Neural cell (in vitro differentiated cells): ENCODE measurements at regions not wholly inside any gene's neighbourhood (a gene's known extent, or its start where the extent isn't known, plus 50 kb on each side); places are given as distances from the start of the nearest gene placed in this dataset.

ENCODE experiments used
- EP300 ChIP-seq: fragments of 450-650 bp; conservative IDR thresholded peaks from 2 replicates; pipeline ENCODE4 v1.6.1; 2014; ENCODE audit warnings: antibody characterized with exemption, mild to moderate bottlenecking, moderate library complexity; ENCODE audit not compliant: poor library complexity, severe bottlenecking
- EZH2 ChIP-seq: fragments of 200-600, 300-800 bp; shearing (Covaris generic), sonication (generic); IDR thresholded peaks from 2 replicates; pipeline ENCODE4 v1.6.1; 2014; ENCODE audit warnings: antibody characterized with exemption, low read length, borderline replicate concordance, mild to moderate bottlenecking; ENCODE audit not compliant: insufficient read depth, poor library complexity, severe bottlenecking
- MXI1 ChIP-seq: fragments of 450-650 bp; conservative IDR thresholded peaks from 2 replicates; pipeline ENCODE4 v1.6.1; 2014; ENCODE audit warnings: antibody characterized with exemption, mild to moderate bottlenecking; ENCODE audit not compliant: poor library complexity, severe bottlenecking
- POLR2AphosphoS5 ChIP-seq: IDR thresholded peaks from 2 replicates; pipeline ENCODE4 v1.6.1; 2012
- RAD21 ChIP-seq: fragments of 450-650 bp; conservative IDR thresholded peaks from 2 replicates; pipeline ENCODE4 v1.6.1; 2014; ENCODE audit warnings: antibody characterized with exemption, mild to moderate bottlenecking, moderate library complexity
- SMC3 ChIP-seq: fragments of 450-650 bp; conservative IDR thresholded peaks from 2 replicates; pipeline ENCODE4 v1.6.1; 2014; ENCODE audit warnings: antibody characterized with exemption, mild to moderate bottlenecking, moderate library complexity; ENCODE audit not compliant: poor library complexity
- TAF1 ChIP-seq: IDR thresholded peaks from 2 replicates; pipeline ENCODE4 v1.6.1; 2012; ENCODE audit warnings: low read depth
- TF ChIP-seq, protein P1 (sequence below): fragments of 450-650 bp; IDR thresholded peaks from 2 replicates; pipeline ENCODE4 v1.5.1; 2014; ENCODE audit warnings: antibody characterized with exemption, mild to moderate bottlenecking, moderate library complexity; ENCODE audit not compliant: poor library complexity, severe bottlenecking
- TF ChIP-seq, protein P2 (sequence below): IDR thresholded peaks from 2 replicates; pipeline ENCODE4 v1.6.1; 2012; ENCODE audit warnings: borderline replicate concordance

DNA sequence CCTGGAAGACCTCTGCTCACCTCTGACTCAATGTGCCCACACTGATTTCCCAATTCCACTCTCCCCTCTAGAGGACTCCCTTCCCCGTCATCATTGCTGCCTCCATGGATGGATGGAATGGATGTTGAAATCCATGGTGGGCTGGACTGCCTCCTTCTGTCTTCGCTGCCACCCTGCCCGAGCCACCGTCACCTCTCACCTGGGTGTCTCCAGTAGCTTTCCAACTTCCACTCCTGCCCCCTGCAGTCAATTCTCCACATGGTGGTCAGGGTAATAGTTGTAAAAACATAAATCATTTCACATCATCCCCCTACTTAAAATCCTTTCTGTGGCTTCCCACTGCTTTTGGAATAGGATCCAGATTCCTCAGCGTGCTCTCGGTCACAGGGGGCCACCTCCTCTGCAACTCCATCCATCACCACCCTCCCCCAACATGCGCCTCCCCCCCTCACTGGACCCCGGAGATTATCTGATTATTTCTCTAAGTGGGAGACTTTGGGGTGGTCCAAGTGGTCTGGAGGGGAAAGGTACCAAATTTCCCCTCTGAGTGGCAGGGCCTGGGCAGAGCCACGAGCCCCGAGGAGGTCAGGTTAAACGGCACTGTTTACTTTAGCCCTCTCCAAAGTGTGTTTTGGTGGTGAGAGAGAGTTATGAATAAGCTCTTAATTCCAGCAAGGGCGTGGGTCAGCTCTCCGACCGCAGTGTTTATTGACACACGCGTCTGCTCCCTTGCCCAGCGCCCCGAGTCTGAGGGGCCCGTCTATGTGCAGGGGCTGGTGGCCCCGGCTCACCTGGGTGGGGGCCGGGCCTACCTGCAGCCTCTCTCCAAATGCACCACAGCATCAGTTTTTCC lies 313.7 kb downstream of the MN1 start:
- TF ChIP-seq TAF1 (no peak), RAD21 (no peak), EP300 (no peak), POLR2AphosphoS5 (no peak), EZH2 (no peak), SMC3 (no peak), MXI1 (no peak)
- TF ChIP-seq, protein P1, sequence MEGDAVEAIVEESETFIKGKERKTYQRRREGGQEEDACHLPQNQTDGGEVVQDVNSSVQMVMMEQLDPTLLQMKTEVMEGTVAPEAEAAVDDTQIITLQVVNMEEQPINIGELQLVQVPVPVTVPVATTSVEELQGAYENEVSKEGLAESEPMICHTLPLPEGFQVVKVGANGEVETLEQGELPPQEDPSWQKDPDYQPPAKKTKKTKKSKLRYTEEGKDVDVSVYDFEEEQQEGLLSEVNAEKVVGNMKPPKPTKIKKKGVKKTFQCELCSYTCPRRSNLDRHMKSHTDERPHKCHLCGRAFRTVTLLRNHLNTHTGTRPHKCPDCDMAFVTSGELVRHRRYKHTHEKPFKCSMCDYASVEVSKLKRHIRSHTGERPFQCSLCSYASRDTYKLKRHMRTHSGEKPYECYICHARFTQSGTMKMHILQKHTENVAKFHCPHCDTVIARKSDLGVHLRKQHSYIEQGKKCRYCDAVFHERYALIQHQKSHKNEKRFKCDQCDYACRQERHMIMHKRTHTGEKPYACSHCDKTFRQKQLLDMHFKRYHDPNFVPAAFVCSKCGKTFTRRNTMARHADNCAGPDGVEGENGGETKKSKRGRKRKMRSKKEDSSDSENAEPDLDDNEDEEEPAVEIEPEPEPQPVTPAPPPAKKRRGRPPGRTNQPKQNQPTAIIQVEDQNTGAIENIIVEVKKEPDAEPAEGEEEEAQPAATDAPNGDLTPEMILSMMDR, result no peak
- TF ChIP-seq, protein P2, sequence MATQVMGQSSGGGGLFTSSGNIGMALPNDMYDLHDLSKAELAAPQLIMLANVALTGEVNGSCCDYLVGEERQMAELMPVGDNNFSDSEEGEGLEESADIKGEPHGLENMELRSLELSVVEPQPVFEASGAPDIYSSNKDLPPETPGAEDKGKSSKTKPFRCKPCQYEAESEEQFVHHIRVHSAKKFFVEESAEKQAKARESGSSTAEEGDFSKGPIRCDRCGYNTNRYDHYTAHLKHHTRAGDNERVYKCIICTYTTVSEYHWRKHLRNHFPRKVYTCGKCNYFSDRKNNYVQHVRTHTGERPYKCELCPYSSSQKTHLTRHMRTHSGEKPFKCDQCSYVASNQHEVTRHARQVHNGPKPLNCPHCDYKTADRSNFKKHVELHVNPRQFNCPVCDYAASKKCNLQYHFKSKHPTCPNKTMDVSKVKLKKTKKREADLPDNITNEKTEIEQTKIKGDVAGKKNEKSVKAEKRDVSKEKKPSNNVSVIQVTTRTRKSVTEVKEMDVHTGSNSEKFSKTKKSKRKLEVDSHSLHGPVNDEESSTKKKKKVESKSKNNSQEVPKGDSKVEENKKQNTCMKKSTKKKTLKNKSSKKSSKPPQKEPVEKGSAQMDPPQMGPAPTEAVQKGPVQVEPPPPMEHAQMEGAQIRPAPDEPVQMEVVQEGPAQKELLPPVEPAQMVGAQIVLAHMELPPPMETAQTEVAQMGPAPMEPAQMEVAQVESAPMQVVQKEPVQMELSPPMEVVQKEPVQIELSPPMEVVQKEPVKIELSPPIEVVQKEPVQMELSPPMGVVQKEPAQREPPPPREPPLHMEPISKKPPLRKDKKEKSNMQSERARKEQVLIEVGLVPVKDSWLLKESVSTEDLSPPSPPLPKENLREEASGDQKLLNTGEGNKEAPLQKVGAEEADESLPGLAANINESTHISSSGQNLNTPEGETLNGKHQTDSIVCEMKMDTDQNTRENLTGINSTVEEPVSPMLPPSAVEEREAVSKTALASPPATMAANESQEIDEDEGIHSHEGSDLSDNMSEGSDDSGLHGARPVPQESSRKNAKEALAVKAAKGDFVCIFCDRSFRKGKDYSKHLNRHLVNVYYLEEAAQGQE, result no peak
